KMS-11 (cell line): ENCODE measurements at regions not wholly inside any gene's neighbourhood (a gene's known extent, or its start where the extent isn't known, plus 50 kb on each side); places are given as distances from the start of the nearest gene placed in this dataset.

Source experiments
- H2AFZ ChIP-seq: fragments of 200-600 bp; sonication (generic); 2 replicates; pipeline ENCODE4 v1.6.1; 2016; ENCODE audit warnings: antibody characterized with exemption, mixed run types, low read depth
- H3K27ac ChIP-seq: fragments of 200-600 bp; sonication (generic); 2 replicates; pipeline ENCODE4 v1.6.1; 2016; ENCODE audit warnings: mild to moderate bottlenecking, mixed run types
- H3K27me3 ChIP-seq: fragments of 200-600 bp; sonication (generic); 2 replicates; pipeline ENCODE4 v1.6.1; 2017; ENCODE audit warnings: mild to moderate bottlenecking, low read depth, mixed run types, moderate library complexity; ENCODE audit not compliant: insufficient read depth
- H3K36me3 ChIP-seq: fragments of 200-600 bp; sonication (generic); 2 replicates; pipeline ENCODE4 v1.6.1; 2017; ENCODE audit warnings: mild to moderate bottlenecking, mixed run types; ENCODE audit not compliant: insufficient read depth
- H3K4me1 ChIP-seq: fragments of 200-600 bp; sonication (generic); 2 replicates; pipeline ENCODE4 v1.6.1; 2016; ENCODE audit warnings: mild to moderate bottlenecking, low read depth, mixed run types; ENCODE audit not compliant: poor library complexity, severe bottlenecking
- H3K4me2 ChIP-seq: fragments of 200-600 bp; sonication (generic); 2 replicates; pipeline ENCODE4 v1.7.0; 2016; ENCODE audit warnings: mild to moderate bottlenecking, mixed run types
- H3K4me3 ChIP-seq: fragments of 200-600 bp; sonication (generic); IDR thresholded peaks from 2 replicates; pipeline ENCODE4 v1.6.1; 2017; ENCODE audit warnings: low read depth, low read length, mixed read lengths; ENCODE audit not compliant: insufficient read depth
- H3K79me2 ChIP-seq: fragments of 200-600 bp; sonication (generic); 2 replicates; pipeline ENCODE4 v1.6.1; 2016; ENCODE audit warnings: low read depth, mixed run types; ENCODE audit not compliant: insufficient read depth
- H3K9ac ChIP-seq: fragments of 200-600 bp; sonication (generic); 2 replicates; pipeline ENCODE4 v1.6.1; 2016; ENCODE audit warnings: mild to moderate bottlenecking, mixed run types
- H4K20me1 ChIP-seq: fragments of 200-600 bp; sonication (generic); 2 replicates; pipeline ENCODE4 v1.6.1; 2016; ENCODE audit warnings: mild to moderate bottlenecking, mixed run types; ENCODE audit not compliant: insufficient read depth
- CTCF ChIP-seq: fragments of 200-600 bp; sonication (generic); conservative IDR thresholded peaks from 2 replicates; pipeline ENCODE4 v1.6.1; 2017; ENCODE audit warnings: low read depth, mild to moderate bottlenecking, antibody characterized with exemption, low read length, moderate library complexity, mixed read lengths

- no peaks in the 10 kb centered on the region for H3K4me1 ChIP-seq
- no peaks in the 10 kb centered on the region for H3K79me2 ChIP-seq
- TF ChIP-seq CTCF = no peak
- no peaks in the 10 kb centered on the region for H4K20me1 ChIP-seq
- H3K9ac ChIP-seq = no peak overlapping the region
- H2AFZ ChIP-seq = no peak overlapping the region
- no peak overlapping the region for H3K4me3 ChIP-seq
- no peak overlapping the region for H3K4me2 ChIP-seq
- no peak overlapping the region for H3K27ac ChIP-seq
- no peaks in the 10 kb centered on the region for H3K36me3 ChIP-seq
- H3K27me3 ChIP-seq = no peaks in the 10 kb centered on the region
Observed at GRCh38 chr4:134045411-134045810, 156.2 kb downstream of the PABPC4L start.

- no peaks in the 10 kb centered on the region for H3K36me3 ChIP-seq
- H3K4me3 ChIP-seq = no peak overlapping the region
- H3K4me1 ChIP-seq = no peaks in the 10 kb centered on the region
- no peak for TF ChIP-seq CTCF
- H3K27me3 ChIP-seq = no peaks in the 10 kb centered on the region
- H3K9ac ChIP-seq = no peak overlapping the region
- H3K79me2 ChIP-seq = no peaks in the 10 kb centered on the region
- H2AFZ ChIP-seq = no peak overlapping the region
- H3K4me2 ChIP-seq = no peak overlapping the region
- no peak overlapping the region for H3K27ac ChIP-seq
- H4K20me1 ChIP-seq = no peaks in the 10 kb centered on the region
Observed at GRCh38 chr4:134043266-134043665, 158.3 kb downstream of the PABPC4L start.

- no peaks in the 10 kb centered on the region for H3K36me3 ChIP-seq
- H4K20me1 ChIP-seq = no peaks in the 10 kb centered on the region
- TF ChIP-seq CTCF = no peak
- H3K27ac ChIP-seq = no peak overlapping the region
- no peak overlapping the region for H3K9ac ChIP-seq
- no peak overlapping the region for H3K4me3 ChIP-seq
- H2AFZ ChIP-seq = no peak overlapping the region
- peaks cover 10% of the 10 kb centered on the region for H3K4me1 ChIP-seq
- H3K4me2 ChIP-seq = no peak overlapping the region
- no peaks in the 10 kb centered on the region for H3K27me3 ChIP-seq
- no peaks in the 10 kb centered on the region for H3K79me2 ChIP-seq
Observed at GRCh38 chr4:134028421-134028820, 173.2 kb downstream of the PABPC4L start.

GRCh38 chr4:134027931-134028330 lies 173.7 kb downstream of the PABPC4L start:
- no peak for TF ChIP-seq CTCF
- Histone ChIP-seq H3K27ac (no peak overlapping the region), H3K79me2 (no peaks in the 10 kb centered on the region), H3K4me2 (no peak overlapping the region), H2AFZ (no peak overlapping the region), H3K27me3 (no peaks in the 10 kb centered on the region), H3K36me3 (no peaks in the 10 kb centered on the region), H3K4me1 (peaks cover 10% of the 10 kb centered on the region), H3K4me3 (no peak overlapping the region), H3K9ac (no peak overlapping the region), H4K20me1 (no peaks in the 10 kb centered on the region)

- Histone ChIP-seq H3K27ac (no peak overlapping the region), H3K4me2 (no peak overlapping the region), H3K36me3 (no peaks in the 10 kb centered on the region), H3K27me3 (no peaks in the 10 kb centered on the region), H3K79me2 (no peaks in the 10 kb centered on the region), H3K9ac (no peak overlapping the region), H3K4me1 (peaks cover 10% of the 10 kb centered on the region), H2AFZ (no peak overlapping the region), H3K4me3 (no peak overlapping the region), H4K20me1 (no peaks in the 10 kb centered on the region)
- TF ChIP-seq CTCF = peak; percentile 28; the same call in 1 of the 2 replicates
Observed at GRCh38 chr4:134024251-134024650, 177.3 kb downstream of the PABPC4L start.
